PC-9 (cell line): ENCODE measurements at regions not wholly inside any gene's neighbourhood (a gene's known extent, or its start where the extent isn't known, plus 50 kb on each side); places are given as distances from the start of the nearest gene placed in this dataset.

Experiments
- BruUV-seq: library from RNA; stranded (reverse); fragments of 400-500 nt; replicated peaks from 2 replicates; lab custom pipeline; 2021; lab: Mats Ljungman, UMichigan
- CTCF ChIA-PET: fragments of 300-600 bp; sonication (Branson Sonifier 250); formaldehyde crosslinking; loops from one replicate; lab custom pipeline; 2022; ENCODE audit warnings: antibody characterized with exemption; lab: Charles Lee
- POLR2A ChIA-PET: fragments of 300-600 bp; sonication (Branson Sonifier 250); formaldehyde crosslinking; loops from one replicate; lab custom pipeline; 2022; ENCODE audit warnings: antibody characterized with exemption; ENCODE audit not compliant: unreplicated experiment; lab: Charles Lee
- DNase-seq, 2 experiments: peaks; one replicate each; pipeline versions ENCODE4 v3.0.0 to v3.0.0-alpha.2; 2015 to 2022; ENCODE audit warnings: mixed read lengths in 1 of 2
- H2AFZ ChIP-seq: fragments of 200-600 bp; sonication (generic); 2 replicates; pipeline ENCODE4 v1.8.1; 2017; ENCODE audit warnings: antibody characterized with exemption
- H3F3A ChIP-seq: fragments of 200-600 bp; sonication (generic); 2 replicates; pipeline ENCODE4 v1.8.1; 2017; ENCODE audit warnings: antibody characterized with exemption, mild to moderate bottlenecking, low read depth; ENCODE audit not compliant: insufficient read depth
- H3K27ac ChIP-seq: fragments of 200-600 bp; sonication (generic); 2 replicates; pipeline ENCODE4 v1.6.1; 2016; ENCODE audit warnings: mixed run types
- H3K27me3 ChIP-seq: fragments of 200-600 bp; sonication (generic); 2 replicates; pipeline ENCODE4 v1.6.1; 2016; ENCODE audit warnings: low read depth, mixed run types; ENCODE audit not compliant: insufficient read depth
- H3K36me3 ChIP-seq: fragments of 200-600 bp; sonication (generic); 2 replicates; pipeline ENCODE4 v1.6.1; 2016; ENCODE audit warnings: low read depth, mixed run types
- H3K4me1 ChIP-seq: fragments of 200-600 bp; sonication (generic); replicated peaks from 2 replicates; pipeline ENCODE4 v1.6.1; 2016; ENCODE audit warnings: mixed run types; ENCODE audit not compliant: insufficient read depth
- H3K4me2 ChIP-seq: fragments of 200-600 bp; sonication (generic); 2 replicates; pipeline ENCODE4 v1.6.1; 2017; ENCODE audit warnings: mixed run types
- H3K4me3 ChIP-seq: fragments of 200-600 bp; sonication (generic); 2 replicates; pipeline ENCODE4 v1.6.1; 2016; ENCODE audit warnings: mixed run types
- H3K79me2 ChIP-seq: fragments of 200-600 bp; sonication (generic); 2 replicates; pipeline ENCODE4 v1.6.1; 2017; ENCODE audit warnings: low read depth, mixed run types
- H3K9me2 ChIP-seq: fragments of 200-600 bp; sonication (generic); 2 replicates; pipeline ENCODE4 v1.8.1; 2017; ENCODE audit warnings: mild to moderate bottlenecking; ENCODE audit not compliant: insufficient read depth
- H3K9me3 ChIP-seq: fragments of 200-600 bp; sonication (generic); 2 replicates; pipeline ENCODE4 v1.8.1; 2016; ENCODE audit warnings: low read depth; ENCODE audit not compliant: insufficient read depth
- H4K20me1 ChIP-seq: fragments of 200-600 bp; sonication (generic); 2 replicates; pipeline ENCODE4 v1.8.1; 2017; ENCODE audit not compliant: insufficient read depth
- EZH2 ChIP-seq: fragments of 200-600 bp; sonication (generic); IDR thresholded peaks from 2 replicates; pipeline ENCODE4 v1.8.0; 2017; ENCODE audit warnings: antibody characterized with exemption, low read depth
- intact Hi-C: fragments of 100-400 bp; cut with micrococcal nuclease; formaldehyde crosslinking; loops from one replicate; pipeline ENCODE4 v1.10.0; 2022; ENCODE audit not compliant: unreplicated experiment
- TF ChIP-seq, protein P1 (sequence below): fragments of 200-600 bp; sonication (generic); conservative IDR thresholded peaks from 2 replicates; pipeline ENCODE4 v1.6.1; 2017; ENCODE audit warnings: mixed run types, antibody characterized with exemption, mild to moderate bottlenecking, moderate library complexity

DNA sequence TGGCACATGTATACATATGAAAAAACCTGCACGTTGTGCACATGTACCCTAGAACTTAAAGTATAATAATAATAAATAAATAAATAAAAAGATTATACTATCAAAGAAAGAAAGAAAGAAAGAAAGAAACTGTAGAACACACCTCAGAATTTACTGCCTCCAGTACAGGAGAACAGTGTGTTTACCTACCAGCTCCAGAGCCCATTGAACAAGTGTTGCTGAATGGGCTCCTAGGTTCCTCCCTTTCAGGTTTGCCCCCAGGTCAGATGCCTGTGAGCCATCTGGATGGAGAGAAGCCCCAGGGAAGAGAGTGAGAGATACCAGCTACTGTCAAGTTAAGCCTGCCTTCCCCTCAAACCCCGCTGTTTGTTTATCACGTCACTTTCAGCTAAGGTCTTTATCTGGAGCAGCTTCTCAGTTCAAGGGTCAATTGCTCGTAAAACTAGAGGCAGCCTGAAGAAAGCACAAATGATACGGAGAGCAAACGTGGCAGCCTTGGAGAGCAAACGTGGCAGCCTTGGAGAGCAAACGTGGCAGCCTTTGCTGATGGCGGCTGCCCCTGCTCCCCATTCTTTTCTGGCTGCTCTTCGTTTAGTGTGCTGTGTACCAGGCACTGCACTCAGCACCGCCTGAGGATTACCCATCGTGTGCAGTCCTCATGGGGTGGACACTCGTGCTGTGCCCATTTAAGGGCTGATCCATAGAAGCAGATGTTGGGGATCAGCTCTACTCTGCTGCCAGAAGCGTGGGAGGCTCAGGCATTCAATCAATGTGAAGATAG, 111.7 kb downstream of the ADAMTS15 start:
- H3K4me2 ChIP-seq, result no peak overlapping the region
- H3K36me3 ChIP-seq, result no peaks in the 10 kb centered on the region
- no TSS peak for BruUV-seq
- H3K4me1 ChIP-seq, result no peaks in the 10 kb centered on the region
- DNase-seq, result no peak
- no peak overlapping the region for H3K27ac ChIP-seq
- no peaks in the 10 kb centered on the region for H3K9me2 ChIP-seq
- no peak overlapping the region for H2AFZ ChIP-seq
- no peaks in the 10 kb centered on the region for H3F3A ChIP-seq
- POLR2A ChIA-PET, result no interaction called here
- H3K27me3 ChIP-seq, result no peaks in the 10 kb centered on the region
- H3K9me3 ChIP-seq, result no peaks in the 10 kb centered on the region
- H3K4me3 ChIP-seq, result no peak overlapping the region
- CTCF ChIA-PET, result no interaction called here
- no peaks in the 10 kb centered on the region for H3K79me2 ChIP-seq
- intact Hi-C loops, result no loop called here
- TF ChIP-seq, protein P1, sequence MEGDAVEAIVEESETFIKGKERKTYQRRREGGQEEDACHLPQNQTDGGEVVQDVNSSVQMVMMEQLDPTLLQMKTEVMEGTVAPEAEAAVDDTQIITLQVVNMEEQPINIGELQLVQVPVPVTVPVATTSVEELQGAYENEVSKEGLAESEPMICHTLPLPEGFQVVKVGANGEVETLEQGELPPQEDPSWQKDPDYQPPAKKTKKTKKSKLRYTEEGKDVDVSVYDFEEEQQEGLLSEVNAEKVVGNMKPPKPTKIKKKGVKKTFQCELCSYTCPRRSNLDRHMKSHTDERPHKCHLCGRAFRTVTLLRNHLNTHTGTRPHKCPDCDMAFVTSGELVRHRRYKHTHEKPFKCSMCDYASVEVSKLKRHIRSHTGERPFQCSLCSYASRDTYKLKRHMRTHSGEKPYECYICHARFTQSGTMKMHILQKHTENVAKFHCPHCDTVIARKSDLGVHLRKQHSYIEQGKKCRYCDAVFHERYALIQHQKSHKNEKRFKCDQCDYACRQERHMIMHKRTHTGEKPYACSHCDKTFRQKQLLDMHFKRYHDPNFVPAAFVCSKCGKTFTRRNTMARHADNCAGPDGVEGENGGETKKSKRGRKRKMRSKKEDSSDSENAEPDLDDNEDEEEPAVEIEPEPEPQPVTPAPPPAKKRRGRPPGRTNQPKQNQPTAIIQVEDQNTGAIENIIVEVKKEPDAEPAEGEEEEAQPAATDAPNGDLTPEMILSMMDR, result no peak
- no peak for TF ChIP-seq EZH2
- no peaks in the 10 kb centered on the region for H4K20me1 ChIP-seq

DNA sequence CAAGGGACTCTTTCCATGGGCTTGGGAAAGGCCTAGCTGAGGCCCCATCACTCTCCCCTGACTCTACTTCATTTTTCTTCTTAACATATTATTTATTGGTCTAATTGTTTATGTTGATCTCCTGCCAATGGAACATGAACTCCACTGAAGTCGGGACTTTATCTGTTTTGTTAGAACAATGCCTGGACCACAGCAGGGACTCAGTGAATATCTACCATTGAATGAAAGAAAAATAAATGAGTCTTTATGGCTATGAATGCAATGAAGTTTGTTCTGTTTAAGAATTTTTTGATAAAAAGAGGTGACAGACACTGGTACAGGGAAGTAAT, 112.3 kb downstream of the ADAMTS15 start:
- Histone ChIP-seq H3K9me3 (no peaks in the 10 kb centered on the region), H3K36me3 (no peaks in the 10 kb centered on the region), H4K20me1 (no peaks in the 10 kb centered on the region), H3K9me2 (no peaks in the 10 kb centered on the region), H3K4me1 (no peaks in the 10 kb centered on the region), H3K4me2 (no peak overlapping the region), H3K4me3 (no peak overlapping the region), H3F3A (no peaks in the 10 kb centered on the region), H3K27me3 (no peaks in the 10 kb centered on the region), H3K27ac (no peak overlapping the region), H3K79me2 (no peaks in the 10 kb centered on the region), H2AFZ (no peak overlapping the region)
- no peak for DNase-seq
- intact Hi-C loops, result no loop called here
- TF ChIP-seq EZH2, result no peak
- TF ChIP-seq, protein P1, result no peak
- CTCF ChIA-PET, result no interaction called here
- POLR2A ChIA-PET, result no interaction called here
- no TSS peak for BruUV-seq

DNA sequence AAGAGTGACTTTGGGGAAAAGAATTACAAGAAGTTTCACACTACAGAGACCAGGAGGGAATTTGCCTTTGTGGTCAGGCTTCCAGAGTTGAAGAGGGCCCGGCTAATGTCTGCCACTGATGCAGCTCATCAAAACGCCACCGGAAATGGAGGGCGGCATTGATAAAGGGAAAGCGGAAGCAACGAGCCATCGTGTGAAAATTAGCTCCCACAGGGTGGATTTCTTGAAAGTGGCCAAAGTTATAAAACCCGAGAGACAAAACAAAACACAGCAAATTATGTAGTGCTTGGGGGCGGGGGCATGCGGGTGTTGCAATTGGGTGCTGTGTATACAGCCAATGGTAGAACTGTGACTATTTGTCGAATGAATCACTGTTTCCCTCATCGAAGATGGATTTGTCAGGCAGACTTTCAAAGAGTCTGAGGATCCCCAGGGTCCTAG, 113.0 kb downstream of the ADAMTS15 start:
- Histone ChIP-seq H3K9me2 (no peaks in the 10 kb centered on the region), H3K4me3 (no peak overlapping the region), H3K9me3 (no peaks in the 10 kb centered on the region), H3K27me3 (no peaks in the 10 kb centered on the region), H3K4me1 (no peaks in the 10 kb centered on the region), H3K4me2 (no peak overlapping the region), H2AFZ (no peak overlapping the region), H3K79me2 (no peaks in the 10 kb centered on the region), H4K20me1 (no peaks in the 10 kb centered on the region), H3K36me3 (no peaks in the 10 kb centered on the region), H3F3A (no peaks in the 10 kb centered on the region), H3K27ac (no peak overlapping the region)
- CTCF ChIA-PET, result no interaction called here
- DNase-seq, result no peak
- intact Hi-C loops, result no loop called here
- TF ChIP-seq, protein P1, result no peak
- TF ChIP-seq EZH2, result no peak
- POLR2A ChIA-PET, result no interaction called here
- no TSS peak for BruUV-seq
